ENCODE measurements at regions not wholly inside any gene's neighbourhood (a gene's known extent, or its start where the extent isn't known, plus 50 kb on each side); places are given as distances from the start of the nearest gene placed in this dataset.

DNA sequence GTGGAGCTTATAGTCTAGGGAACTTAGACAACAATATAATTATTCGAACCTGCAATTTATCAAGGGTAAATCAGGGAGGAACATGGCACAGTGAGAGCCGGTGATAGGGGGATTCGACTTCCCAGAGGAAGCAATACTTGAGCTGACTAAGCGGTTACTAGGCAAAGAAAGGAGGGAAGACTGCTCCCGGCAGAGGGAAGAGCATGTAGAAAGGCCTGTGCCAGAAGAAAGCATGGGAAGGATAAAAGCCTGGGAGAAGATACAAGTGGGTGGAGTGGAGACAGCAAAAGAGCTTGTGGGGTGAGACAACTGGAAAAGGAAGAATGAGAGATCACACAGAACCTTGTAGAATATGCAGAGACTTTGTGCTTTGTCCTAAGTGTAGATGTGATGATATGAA is 93.3 kb downstream of the MARCHF4 start:
- Mint-ChIP-seq H3K4me1 (ENCODE audit: low read depth, unreplicated experiment) (peaks cover 20% of the 10 kb centered on the region), H3K4me3 (ENCODE audit: unreplicated experiment) (no peak overlapping the region), H3K9me3 (ENCODE audit: unreplicated experiment) (peaks cover 2% of the 10 kb centered on the region)

DNA sequence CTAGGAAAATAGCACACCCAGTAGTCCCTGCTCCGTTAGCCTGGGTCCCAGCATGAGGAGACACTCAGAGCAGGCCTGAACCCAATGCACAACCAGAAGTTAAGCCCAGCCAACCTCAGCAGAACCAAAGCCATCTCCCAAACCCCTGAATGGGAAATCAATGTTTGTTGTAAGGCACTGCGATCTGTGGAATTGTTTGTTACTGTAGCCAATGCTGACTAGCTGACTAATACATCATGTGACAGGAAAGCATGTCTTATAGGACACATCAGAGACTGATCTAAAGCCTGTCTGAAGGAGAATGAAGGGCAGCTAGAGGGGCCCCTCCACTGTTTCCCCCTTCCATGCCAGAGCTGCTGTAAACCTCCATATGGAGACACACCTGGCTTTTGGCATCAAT is 96.4 kb downstream of the MARCHF4 start:
- Mint-ChIP-seq H3K4me3 (ENCODE audit: unreplicated experiment) (no peak overlapping the region), H3K27ac (ENCODE audit: unreplicated experiment) (no peak overlapping the region), H3K27me3 (ENCODE audit: unreplicated experiment) (peaks cover 8% of the 10 kb centered on the region), H3K4me1 (ENCODE audit: low read depth, unreplicated experiment) (peaks cover 5% of the 10 kb centered on the region), H3K36me3 (ENCODE audit: unreplicated experiment) (peaks cover 13% of the 10 kb centered on the region), H3K9me3 (ENCODE audit: unreplicated experiment) (peaks cover 2% of the 10 kb centered on the region)
- DNase-seq, result no peak
- TF ChIP-seq, protein P1, sequence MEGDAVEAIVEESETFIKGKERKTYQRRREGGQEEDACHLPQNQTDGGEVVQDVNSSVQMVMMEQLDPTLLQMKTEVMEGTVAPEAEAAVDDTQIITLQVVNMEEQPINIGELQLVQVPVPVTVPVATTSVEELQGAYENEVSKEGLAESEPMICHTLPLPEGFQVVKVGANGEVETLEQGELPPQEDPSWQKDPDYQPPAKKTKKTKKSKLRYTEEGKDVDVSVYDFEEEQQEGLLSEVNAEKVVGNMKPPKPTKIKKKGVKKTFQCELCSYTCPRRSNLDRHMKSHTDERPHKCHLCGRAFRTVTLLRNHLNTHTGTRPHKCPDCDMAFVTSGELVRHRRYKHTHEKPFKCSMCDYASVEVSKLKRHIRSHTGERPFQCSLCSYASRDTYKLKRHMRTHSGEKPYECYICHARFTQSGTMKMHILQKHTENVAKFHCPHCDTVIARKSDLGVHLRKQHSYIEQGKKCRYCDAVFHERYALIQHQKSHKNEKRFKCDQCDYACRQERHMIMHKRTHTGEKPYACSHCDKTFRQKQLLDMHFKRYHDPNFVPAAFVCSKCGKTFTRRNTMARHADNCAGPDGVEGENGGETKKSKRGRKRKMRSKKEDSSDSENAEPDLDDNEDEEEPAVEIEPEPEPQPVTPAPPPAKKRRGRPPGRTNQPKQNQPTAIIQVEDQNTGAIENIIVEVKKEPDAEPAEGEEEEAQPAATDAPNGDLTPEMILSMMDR (IDR thresholded peaks at IDR 0.05; ENCODE audit: partially characterized antibody, unreplicated experiment), result no peak

More for the DNA sequence above, 93.3 kb downstream of the MARCHF4 start:
- H3K36me3 Mint-ChIP-seq (ENCODE audit: unreplicated experiment), result peaks cover 11% of the 10 kb centered on the region
- no peak overlapping the region for H3K27ac Mint-ChIP-seq (ENCODE audit: unreplicated experiment)
- H3K27me3 Mint-ChIP-seq (ENCODE audit: unreplicated experiment), result peaks cover 12% of the 10 kb centered on the region
- DNase-seq, result no peak
- TF ChIP-seq, protein P1 (IDR thresholded peaks at IDR 0.05; ENCODE audit: partially characterized antibody, unreplicated experiment), result no peak

DNA sequence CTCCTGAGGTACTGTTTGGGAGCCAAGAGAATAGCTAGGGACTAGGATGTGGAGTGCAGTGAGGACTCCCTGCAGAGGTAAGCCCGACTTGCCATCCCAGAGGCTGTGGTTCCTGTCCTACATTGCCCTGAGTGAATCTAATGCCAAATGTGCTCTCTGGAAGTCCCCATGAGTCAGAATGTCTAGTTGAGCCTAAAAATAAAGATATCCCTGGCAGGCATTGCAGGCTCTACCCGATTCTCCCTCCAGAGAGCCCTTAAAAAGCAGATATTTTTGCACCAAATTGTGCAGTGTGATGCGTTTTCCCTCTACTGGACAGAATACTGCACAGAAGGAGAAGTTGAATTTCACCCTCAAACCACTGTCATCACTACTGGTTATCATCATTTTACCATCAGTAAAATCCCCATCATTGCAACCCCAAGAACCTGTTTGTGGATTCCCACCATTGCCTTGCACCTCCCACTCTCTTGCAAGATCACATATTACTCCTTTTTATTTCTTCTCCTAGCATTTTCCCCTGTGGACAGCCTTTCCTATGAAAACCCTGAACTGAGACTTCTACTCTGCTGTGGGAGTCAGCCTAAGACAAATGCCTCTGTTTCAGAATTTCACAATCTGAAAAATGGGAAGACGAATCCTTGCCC is 98.0 kb downstream of the MARCHF4 start:
- DNase-seq, result no peak
- peaks cover 7% of the 10 kb centered on the region for H3K9me3 Mint-ChIP-seq (ENCODE audit: unreplicated experiment)
- H3K4me1 Mint-ChIP-seq (ENCODE audit: low read depth, unreplicated experiment), result peaks cover 5% of the 10 kb centered on the region
- no peak overlapping the region for H3K4me3 Mint-ChIP-seq (ENCODE audit: unreplicated experiment)
- H3K27me3 Mint-ChIP-seq (ENCODE audit: unreplicated experiment), result peaks cover 9% of the 10 kb centered on the region
- no peak overlapping the region for H3K27ac Mint-ChIP-seq (ENCODE audit: unreplicated experiment)
- TF ChIP-seq, protein P1 (IDR thresholded peaks at IDR 0.05; ENCODE audit: partially characterized antibody, unreplicated experiment), result no peak
- peaks cover 13% of the 10 kb centered on the region for H3K36me3 Mint-ChIP-seq (ENCODE audit: unreplicated experiment)

DNA sequence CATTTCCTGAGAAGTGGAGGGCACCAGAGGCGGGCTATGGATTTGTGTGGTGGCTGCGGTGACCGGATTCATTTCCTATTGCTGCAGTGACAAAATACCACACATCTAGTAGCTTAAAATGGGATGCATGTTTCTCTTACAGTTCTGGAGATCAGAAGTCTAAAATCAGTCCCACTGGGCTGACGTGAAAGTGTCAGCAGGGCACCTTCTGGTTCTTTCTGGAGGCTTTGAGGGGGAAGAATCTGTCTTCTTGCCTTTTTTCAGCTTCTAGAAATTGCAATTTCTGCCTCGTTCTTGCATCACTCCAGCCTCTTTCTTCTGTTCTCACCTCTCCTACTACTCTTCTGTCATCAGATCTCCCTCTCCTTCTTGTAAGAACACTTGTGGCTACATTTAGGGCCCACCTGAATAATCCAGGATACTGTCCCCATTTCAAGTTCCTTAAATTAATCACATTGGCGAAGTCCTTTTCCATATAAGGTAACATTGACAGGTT is 111.2 kb downstream of the MARCHF4 start:
- DNase-seq, result no peak
- Mint-ChIP-seq H3K9me3 (ENCODE audit: unreplicated experiment) (peaks cover 6% of the 10 kb centered on the region), H3K4me3 (ENCODE audit: unreplicated experiment) (no peak overlapping the region), H3K4me1 (ENCODE audit: low read depth, unreplicated experiment) (peaks cover 2% of the 10 kb centered on the region), H3K27ac (ENCODE audit: unreplicated experiment) (no peak overlapping the region), H3K27me3 (ENCODE audit: unreplicated experiment) (peaks cover 6% of the 10 kb centered on the region), H3K36me3 (ENCODE audit: unreplicated experiment) (peaks cover 6% of the 10 kb centered on the region)
- TF ChIP-seq, protein P1 (IDR thresholded peaks at IDR 0.05; ENCODE audit: partially characterized antibody, unreplicated experiment), result no peak

DNA sequence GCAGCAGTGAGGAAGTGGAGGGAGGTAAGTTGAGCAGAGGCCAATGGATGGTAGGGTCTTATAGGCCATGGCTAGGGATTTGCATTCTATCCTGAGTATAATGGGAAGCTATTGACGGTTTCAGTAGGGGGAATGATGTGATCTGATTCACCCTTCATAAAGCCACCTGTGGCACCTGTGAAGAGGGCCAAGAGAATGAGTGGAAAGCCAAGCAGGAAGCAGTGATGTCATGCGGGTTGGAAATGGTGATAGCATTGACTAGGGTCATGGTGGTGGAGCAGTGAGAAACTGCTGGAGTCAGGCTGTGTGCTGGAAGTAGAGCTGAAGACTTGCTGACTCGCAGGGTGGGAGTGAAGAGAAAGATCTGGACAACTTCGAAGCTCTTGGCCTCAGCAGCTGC is 111.7 kb downstream of the MARCHF4 start:
- TF ChIP-seq, protein P1 (IDR thresholded peaks at IDR 0.05; ENCODE audit: partially characterized antibody, unreplicated experiment), result no peak
- Mint-ChIP-seq H3K9me3 (ENCODE audit: unreplicated experiment) (peaks cover 6% of the 10 kb centered on the region), H3K4me3 (ENCODE audit: unreplicated experiment) (no peak overlapping the region), H3K27ac (ENCODE audit: unreplicated experiment) (no peak overlapping the region), H3K36me3 (ENCODE audit: unreplicated experiment) (peaks cover 6% of the 10 kb centered on the region), H3K4me1 (ENCODE audit: low read depth, unreplicated experiment) (peaks cover 2% of the 10 kb centered on the region), H3K27me3 (ENCODE audit: unreplicated experiment) (peaks cover 6% of the 10 kb centered on the region)
- no peak for DNase-seq
